HFF-Myc (cell line): ENCODE measurements at regions not wholly inside any gene's neighbourhood (a gene's known extent, or its start where the extent isn't known, plus 50 kb on each side); places are given as distances from the start of the nearest gene placed in this dataset.

ENCODE experiments used
- DNase-seq: peaks from one replicate; pipeline ENCODE4 v3.0.0-alpha.2; 2011; ENCODE audit warnings: low read depth; ENCODE audit errors: extremely low read depth
- H3K4me3 ChIP-seq: replicated peaks from 2 replicates; pipeline ENCODE4 v1.5.1; 2011; ENCODE audit warnings: low read depth, mild to moderate bottlenecking, control low read depth, low read length
- TF ChIP-seq, protein P1 (sequence below): IDR thresholded peaks from 2 replicates; pipeline ENCODE4 v1.5.1; 2012; ENCODE audit warnings: mild to moderate bottlenecking, low read depth, low read length, control low read depth; ENCODE audit errors: missing control alignments

DNA sequence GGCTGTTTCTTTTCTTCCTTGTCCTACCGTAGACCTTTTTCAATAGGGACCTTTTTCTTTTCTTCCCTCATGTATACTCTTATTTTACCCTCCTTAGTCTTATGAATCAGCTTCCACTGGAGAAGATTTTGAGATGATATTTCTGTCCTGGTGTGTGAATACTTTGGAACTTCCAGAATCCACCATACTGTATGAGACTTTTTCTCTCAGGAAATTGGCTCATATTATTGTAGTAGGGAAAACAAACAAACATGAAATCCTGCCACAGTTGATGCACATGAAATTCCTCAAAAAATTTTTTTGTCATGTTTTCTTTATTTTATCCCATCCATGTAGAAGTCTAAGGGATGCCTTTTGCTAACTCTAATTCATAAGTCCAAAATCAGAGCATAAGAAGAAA, 289.3 kb upstream of the PLSCR5 start:
- TF ChIP-seq, protein P1, sequence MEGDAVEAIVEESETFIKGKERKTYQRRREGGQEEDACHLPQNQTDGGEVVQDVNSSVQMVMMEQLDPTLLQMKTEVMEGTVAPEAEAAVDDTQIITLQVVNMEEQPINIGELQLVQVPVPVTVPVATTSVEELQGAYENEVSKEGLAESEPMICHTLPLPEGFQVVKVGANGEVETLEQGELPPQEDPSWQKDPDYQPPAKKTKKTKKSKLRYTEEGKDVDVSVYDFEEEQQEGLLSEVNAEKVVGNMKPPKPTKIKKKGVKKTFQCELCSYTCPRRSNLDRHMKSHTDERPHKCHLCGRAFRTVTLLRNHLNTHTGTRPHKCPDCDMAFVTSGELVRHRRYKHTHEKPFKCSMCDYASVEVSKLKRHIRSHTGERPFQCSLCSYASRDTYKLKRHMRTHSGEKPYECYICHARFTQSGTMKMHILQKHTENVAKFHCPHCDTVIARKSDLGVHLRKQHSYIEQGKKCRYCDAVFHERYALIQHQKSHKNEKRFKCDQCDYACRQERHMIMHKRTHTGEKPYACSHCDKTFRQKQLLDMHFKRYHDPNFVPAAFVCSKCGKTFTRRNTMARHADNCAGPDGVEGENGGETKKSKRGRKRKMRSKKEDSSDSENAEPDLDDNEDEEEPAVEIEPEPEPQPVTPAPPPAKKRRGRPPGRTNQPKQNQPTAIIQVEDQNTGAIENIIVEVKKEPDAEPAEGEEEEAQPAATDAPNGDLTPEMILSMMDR: no peak
- H3K4me3 ChIP-seq: no peak overlapping the region
- no peak for DNase-seq

DNA sequence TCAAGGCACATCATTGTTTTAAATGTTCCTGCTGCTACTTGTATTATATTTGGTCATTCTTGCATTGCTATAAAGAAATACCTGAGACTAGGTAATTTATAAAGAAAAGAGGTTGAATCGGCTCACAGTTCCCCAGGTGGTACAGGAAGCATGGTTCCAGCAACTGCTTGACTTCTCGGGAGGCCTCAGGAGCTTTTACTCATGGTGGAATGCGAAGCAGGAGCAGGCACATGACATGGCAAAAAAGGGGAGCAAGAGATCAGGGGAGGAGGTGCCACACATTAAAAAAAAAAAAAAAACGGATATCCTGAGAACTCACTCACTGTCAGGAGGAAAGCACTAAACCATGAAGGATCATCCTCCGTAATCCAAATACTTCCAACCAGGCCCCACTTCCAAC, 286.9 kb upstream of the PLSCR5 start:
- no peak for DNase-seq
- TF ChIP-seq, protein P1: no peak
- H3K4me3 ChIP-seq: no peak overlapping the region

DNA sequence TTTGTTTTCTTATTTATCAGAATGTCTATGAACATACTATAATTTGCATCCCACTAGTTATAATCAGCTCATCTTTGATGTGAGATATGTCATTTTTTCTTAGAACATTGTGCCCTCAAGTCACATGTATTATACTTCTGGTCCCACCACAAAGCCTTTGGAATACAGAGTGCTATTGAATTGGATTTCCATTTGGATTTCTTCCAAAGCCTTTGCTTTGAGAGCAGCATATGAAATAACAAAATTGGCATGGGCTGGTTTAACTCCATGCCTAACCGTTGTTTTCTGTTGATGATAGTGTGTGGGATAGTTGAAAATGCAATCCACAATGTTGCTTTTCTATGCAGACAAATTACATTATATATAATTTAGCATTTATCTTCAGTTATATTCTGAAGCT, 284.5 kb upstream of the PLSCR5 start:
- H3K4me3 ChIP-seq: no peak overlapping the region
- TF ChIP-seq, protein P1: no peak
- no peak for DNase-seq

DNA sequence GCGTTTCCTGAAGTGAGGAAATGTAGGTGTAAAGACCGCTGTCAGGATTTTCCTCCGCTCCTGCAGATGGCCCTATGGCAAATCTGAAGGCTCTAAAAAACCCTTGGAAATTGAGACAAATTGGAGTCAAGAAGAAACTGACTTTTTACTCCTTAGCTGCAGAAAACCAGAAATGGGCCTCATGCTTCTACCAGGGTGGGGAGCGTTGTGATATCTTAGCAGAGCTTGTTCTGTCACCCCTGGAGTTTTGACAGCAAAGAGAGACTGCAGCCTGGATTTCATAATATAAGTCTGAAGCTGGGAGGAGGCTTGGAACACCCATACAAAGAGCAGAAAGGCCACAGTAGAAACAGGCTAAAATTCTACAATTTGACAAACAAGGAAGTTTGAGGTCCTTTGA, 283.0 kb upstream of the PLSCR5 start:
- TF ChIP-seq, protein P1: no peak
- H3K4me3 ChIP-seq: no peak overlapping the region
- DNase-seq: no peak

DNA sequence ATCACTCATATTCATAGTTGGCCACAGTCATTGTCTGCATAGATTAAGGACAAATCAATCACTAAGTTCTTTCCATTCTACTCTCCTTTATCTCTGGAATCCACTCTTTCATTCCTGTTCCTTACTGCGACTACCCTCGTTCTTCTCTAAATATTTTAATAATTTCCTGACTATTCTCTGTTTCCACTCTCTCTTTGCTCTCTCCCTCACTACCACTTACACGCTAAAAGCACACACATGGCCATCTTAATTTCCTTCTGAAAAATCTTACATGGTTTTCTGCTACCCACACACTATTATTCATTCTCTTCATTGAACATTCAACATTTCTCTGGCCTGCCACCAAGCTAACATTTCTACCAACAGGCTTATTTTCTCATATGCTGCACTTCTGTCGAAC, 279.6 kb upstream of the PLSCR5 start:
- no peak for DNase-seq
- no peak overlapping the region for H3K4me3 ChIP-seq
- TF ChIP-seq, protein P1: no peak

DNA sequence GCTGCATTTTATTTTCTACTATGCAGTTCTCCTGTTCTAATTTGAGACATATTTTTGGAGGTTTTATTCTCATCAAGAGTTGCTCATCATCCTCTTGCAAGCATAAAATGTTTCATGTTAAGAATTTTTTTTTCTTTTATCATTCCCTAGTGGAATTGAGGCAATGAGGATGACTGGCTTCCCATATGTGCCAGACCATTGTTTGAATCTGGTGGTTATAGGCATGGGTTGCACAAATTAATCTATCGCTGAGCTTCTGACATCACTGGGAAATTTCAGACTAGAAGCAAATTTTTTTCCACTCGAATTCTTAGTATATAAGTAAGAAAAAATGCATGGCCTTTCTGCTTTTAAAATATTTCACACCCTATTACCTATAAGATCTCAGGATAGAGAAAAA, 279.1 kb upstream of the PLSCR5 start:
- TF ChIP-seq, protein P1: no peak
- no peak overlapping the region for H3K4me3 ChIP-seq
- no peak for DNase-seq

DNA sequence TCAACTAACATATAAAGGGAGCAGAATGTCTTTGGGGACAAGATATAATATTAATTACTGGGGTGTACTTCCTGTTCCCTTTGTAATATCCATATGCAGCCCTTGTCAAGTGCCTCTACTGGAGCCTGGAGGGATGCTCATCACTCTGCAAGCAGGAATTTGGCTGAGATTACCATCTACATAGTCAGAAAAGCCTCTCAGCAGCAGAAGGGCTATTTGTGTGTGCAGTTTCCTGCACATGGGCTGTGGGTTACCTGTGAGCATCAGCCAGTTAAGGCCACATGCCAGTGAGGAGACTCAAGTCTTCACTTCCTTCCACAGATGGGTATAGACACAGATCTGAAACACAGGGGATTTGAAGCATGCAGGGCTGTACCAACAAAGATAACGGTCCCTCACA, 278.1 kb upstream of the PLSCR5 start:
- TF ChIP-seq, protein P1: no peak
- DNase-seq: no peak
- no peak overlapping the region for H3K4me3 ChIP-seq
